K562 (cell line): ENCODE measurements at regions not wholly inside any gene's neighbourhood (a gene's known extent, or its start where the extent isn't known, plus 50 kb on each side); places are given as distances from the start of the nearest gene placed in this dataset.

Experiments
- ATAC-seq: fragments of 200-7000 bp; cut with Tn5 transposase; 3 replicates; pipeline ENCODE4 v1.9.1; 2020; ENCODE audit warnings: moderate library complexity
- BruUV-seq: library from RNA; stranded (reverse); fragments of 400-500 nt; replicated peaks from 2 replicates; lab custom pipeline; 2021; lab: Mats Ljungman, UMichigan
- CTCF ChIA-PET: fragments of 300-600 bp; formaldehyde crosslinking; extraction: SDS; loops from one replicate; lab custom pipeline; 2021; ENCODE audit warnings: low intra/inter-chr PET ratio; lab: Yijun Ruan, JAX
- POLR2A ChIA-PET: fragments of 300-600, 350-650 bp; sonication (Branson Sonifier 250); formaldehyde crosslinking; extraction: SDS; loops from one replicate; lab custom pipeline; 2021; ENCODE audit warnings: antibody characterized with exemption, inconsistent platforms; lab: Yijun Ruan, JAX
- DNase-seq, 4 experiments: peaks; one replicate each; pipeline versions ENCODE4 v3.0.0 to v3.0.0-alpha.2; 2011 to 2018; ENCODE audit warnings: low spot score in 3 of 4, mixed read lengths in 3 of 4; ENCODE audit errors: extremely low read depth in 1 of 4
- FAIRE-seq: peaks from 2 replicates; lab custom pipeline; 2011; peaks lifted over from hg19 to GRCh38; lab: Jason Lieb, UNC
- H2AFZ ChIP-seq: 2 replicates; pipeline ENCODE4 v1.6.0; 2011; ENCODE audit warnings: low read depth, low read length, control low read depth, inconsistent platforms
- H3K27ac ChIP-seq: fragments of 200-600 bp; 3 replicates; pipeline ENCODE4 v1.8.0; 2011; ENCODE audit warnings: low read depth, mild to moderate bottlenecking, control low read depth, inconsistent platforms, low read length, moderate library complexity, mixed read lengths; ENCODE audit errors: extremely low read depth
- H3K27me3 ChIP-seq, 2 experiments: fragments of 300-600 bp in 1 of 2; 2 replicates in 1 of 2; 3 replicates in 1 of 2; pipeline versions ENCODE4 v1.6.0 to v1.8.0; 2011; ENCODE audit warnings: inconsistent platforms in 2 of 2, low read length in 2 of 2, mild to moderate bottlenecking in 1 of 2, mixed read lengths in 1 of 2, moderate library complexity in 1 of 2; ENCODE audit not compliant: control insufficient read depth in 2 of 2, insufficient read depth in 2 of 2
- H3K36me3 ChIP-seq: fragments of 300-600 bp; 3 replicates; pipeline ENCODE4 v1.8.0; 2011; ENCODE audit warnings: mild to moderate bottlenecking, low read length, inconsistent platforms; ENCODE audit not compliant: control insufficient read depth, insufficient read depth
- H3K4me1 ChIP-seq, 2 experiments: fragments of 200-600 bp in 1 of 2; replicated peaks in 1 of 2; 2 replicates in 1 of 2; 3 replicates in 1 of 2; pipeline versions ENCODE4 v1.5.1 to v1.8.0; 2011; ENCODE audit warnings: inconsistent platforms in 2 of 2, low read length in 2 of 2, mild to moderate bottlenecking in 1 of 2, mixed read lengths in 1 of 2, moderate library complexity in 1 of 2; ENCODE audit not compliant: control insufficient read depth in 2 of 2, insufficient read depth in 2 of 2
- H3K4me2 ChIP-seq: 2 replicates; pipeline ENCODE4 v1.6.1; 2011; ENCODE audit warnings: low read length, control low read depth, inconsistent platforms, mixed read lengths; ENCODE audit not compliant: insufficient read depth
- H3K4me3 ChIP-seq: fragments of 200-600 bp; sonication (generic), shearing (Covaris generic); 2 replicates; pipeline ENCODE4 v1.5.1; 2016; ENCODE audit warnings: control low read depth, inconsistent platforms
- H3K79me2 ChIP-seq: fragments of 200-600 bp; 3 replicates; pipeline ENCODE4 v1.8.0; 2011; ENCODE audit warnings: low read length, inconsistent platforms; ENCODE audit not compliant: control insufficient read depth, insufficient read depth
- H3K9ac ChIP-seq, 2 experiments: 2 replicates each; pipeline versions ENCODE4 v1.6.0 to v1.6.1; 2011; ENCODE audit warnings: low read depth in 2 of 2, low read length in 2 of 2, control low read depth in 1 of 2, inconsistent platforms in 1 of 2, mild to moderate bottlenecking in 1 of 2, mixed read lengths in 1 of 2; ENCODE audit not compliant: insufficient read depth in 1 of 2
- H3K9me1 ChIP-seq: one replicate; pipeline ENCODE4 v1.6.0; 2011; ENCODE audit warnings: inconsistent platforms, mild to moderate bottlenecking, low read length, moderate library complexity; ENCODE audit not compliant: control insufficient read depth, insufficient read depth
- H3K9me3 ChIP-seq: replicated peaks from 2 replicates; pipeline ENCODE4 v1.5.1; 2011; ENCODE audit warnings: low read depth, low read length, inconsistent platforms; ENCODE audit not compliant: control insufficient read depth, insufficient read depth
- H4K20me1 ChIP-seq: replicated peaks from 2 replicates; pipeline ENCODE4 v1.6.1; 2011; ENCODE audit warnings: low read length, inconsistent platforms, mixed read lengths; ENCODE audit not compliant: control insufficient read depth, insufficient read depth
- CHD1 ChIP-seq: fragments of 200-600 bp; sonication (generic); IDR thresholded peaks from one replicate; pipeline ENCODE4 v1.6.1; 2012; ENCODE audit warnings: mild to moderate bottlenecking, moderate library complexity, low read length, inconsistent platforms
- KAT8 ChIP-seq: fragments of 450-650 bp; IDR thresholded peaks from 2 replicates; pipeline ENCODE4 v1.6.1; 2016; ENCODE audit warnings: low read depth, mild to moderate bottlenecking
- MAZ ChIP-seq, 2 experiments: fragments of 450-650 bp in 1 of 2; sonication (generic) in 1 of 2; formaldehyde crosslinking; IDR thresholded peaks in 1 of 2; conservative IDR thresholded peaks in 1 of 2; 2 replicates each; pipeline versions ENCODE4 v1.4.0 to v1.5.0; 2020; ENCODE audit warnings: mild to moderate bottlenecking in 1 of 2, missing genetic modification reagents in 1 of 2
- MBD2 ChIP-seq: sonication (generic); IDR thresholded peaks from 2 replicates; pipeline ENCODE4 v1.6.1; 2016; ENCODE audit warnings: low read depth, borderline replicate concordance
- NFIX ChIP-seq: fragments of 250-450 bp; sonication (Bioruptor Pico); IDR thresholded peaks from 2 replicates; pipeline ENCODE4 v1.4.0; 2020; ENCODE audit warnings: low read depth, mild to moderate bottlenecking, moderate library complexity
- RFX5 ChIP-seq: IDR thresholded peaks from 2 replicates; pipeline ENCODE4 v1.6.1; 2011; ENCODE audit warnings: low read depth, mild to moderate bottlenecking, improper control_type of control experiment, low read length
- XRCC3 ChIP-seq: fragments of 450-650 bp; IDR thresholded peaks from 2 replicates; pipeline ENCODE4 v1.6.1; 2017; ENCODE audit warnings: mild to moderate bottlenecking, moderate library complexity
- ZNF217 ChIP-seq: sonication (generic); formaldehyde crosslinking; IDR thresholded peaks from 2 replicates; pipeline ENCODE4 v1.8.0; 2022; ENCODE audit warnings: mild to moderate bottlenecking, missing genetic modification reagents
- ZNF232 ChIP-seq: sonication (generic); formaldehyde crosslinking; IDR thresholded peaks from 2 replicates; pipeline ENCODE4 v1.8.0; 2022; ENCODE audit warnings: mild to moderate bottlenecking, missing genetic modification reagents
- WGBS: fragments of 100-300 bp; shearing (Covaris generic); methylation state at CpG from one replicate; pipeline ENCODE4 v1.1.6; 2016; ENCODE audit warnings: low coverage, mixed read lengths; ENCODE audit not compliant: insufficient coverage; ENCODE audit errors: missing lambda C conversion rate; 5-methylcytosine and 5-hydroxymethylcytosine counted together
- in situ Hi-C: fragments of 300-500 bp; cut with MboI; formaldehyde crosslinking; loops from 4 replicates; pipeline ENCODE4 v1.15.0; 2018; ENCODE audit warnings: inconsistent platforms, mixed read lengths
- intact Hi-C: fragments of 100-400 bp; cut with micrococcal nuclease; formaldehyde crosslinking; loops from 2 replicates; pipeline ENCODE4 v1.14.2; 2022
- TF ChIP-seq, protein P1 (sequence below), 2 experiments: fragments of 450-650 bp; formaldehyde crosslinking in 1 of 2; IDR thresholded peaks; 2 replicates each; pipeline versions ENCODE4 v1.4.0 to v1.6.1; 2014 to 2020; ENCODE audit warnings: mild to moderate bottlenecking in 2 of 2, borderline replicate concordance in 1 of 2, low read depth in 1 of 2
- TF ChIP-seq, protein P2 (sequence below): sonication (generic); formaldehyde crosslinking; IDR thresholded peaks from 2 replicates; pipeline ENCODE4 v1.8.1; 2023; ENCODE audit warnings: mild to moderate bottlenecking, missing genetic modification reagents
- TF ChIP-seq, protein P3 (sequence below): sonication (generic); formaldehyde crosslinking; IDR thresholded peaks from 2 replicates; pipeline ENCODE4 v1.8.0; 2022; ENCODE audit warnings: mild to moderate bottlenecking, missing genetic modification reagents

DNA sequence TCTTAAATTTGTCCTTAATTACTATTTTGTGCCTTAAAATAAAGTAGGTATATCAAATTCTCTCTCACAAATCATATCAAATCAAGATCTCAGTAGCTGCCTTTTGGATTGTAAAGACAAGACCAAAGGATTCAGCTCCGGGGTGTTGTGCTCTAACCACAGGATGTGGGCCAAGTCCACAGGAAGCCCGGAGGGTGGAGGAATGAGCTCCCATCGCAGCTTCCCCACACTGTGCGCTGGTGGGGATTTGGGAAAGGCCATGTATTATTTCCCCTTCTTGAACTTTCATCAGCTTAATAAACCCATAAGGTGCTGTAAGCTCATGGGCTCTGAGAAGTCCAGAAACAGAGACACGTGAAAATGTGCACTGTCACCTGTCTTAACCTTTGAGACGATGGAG is 241.6 kb upstream of the TCERG1L start (continued):
- TF ChIP-seq, protein P1, sequence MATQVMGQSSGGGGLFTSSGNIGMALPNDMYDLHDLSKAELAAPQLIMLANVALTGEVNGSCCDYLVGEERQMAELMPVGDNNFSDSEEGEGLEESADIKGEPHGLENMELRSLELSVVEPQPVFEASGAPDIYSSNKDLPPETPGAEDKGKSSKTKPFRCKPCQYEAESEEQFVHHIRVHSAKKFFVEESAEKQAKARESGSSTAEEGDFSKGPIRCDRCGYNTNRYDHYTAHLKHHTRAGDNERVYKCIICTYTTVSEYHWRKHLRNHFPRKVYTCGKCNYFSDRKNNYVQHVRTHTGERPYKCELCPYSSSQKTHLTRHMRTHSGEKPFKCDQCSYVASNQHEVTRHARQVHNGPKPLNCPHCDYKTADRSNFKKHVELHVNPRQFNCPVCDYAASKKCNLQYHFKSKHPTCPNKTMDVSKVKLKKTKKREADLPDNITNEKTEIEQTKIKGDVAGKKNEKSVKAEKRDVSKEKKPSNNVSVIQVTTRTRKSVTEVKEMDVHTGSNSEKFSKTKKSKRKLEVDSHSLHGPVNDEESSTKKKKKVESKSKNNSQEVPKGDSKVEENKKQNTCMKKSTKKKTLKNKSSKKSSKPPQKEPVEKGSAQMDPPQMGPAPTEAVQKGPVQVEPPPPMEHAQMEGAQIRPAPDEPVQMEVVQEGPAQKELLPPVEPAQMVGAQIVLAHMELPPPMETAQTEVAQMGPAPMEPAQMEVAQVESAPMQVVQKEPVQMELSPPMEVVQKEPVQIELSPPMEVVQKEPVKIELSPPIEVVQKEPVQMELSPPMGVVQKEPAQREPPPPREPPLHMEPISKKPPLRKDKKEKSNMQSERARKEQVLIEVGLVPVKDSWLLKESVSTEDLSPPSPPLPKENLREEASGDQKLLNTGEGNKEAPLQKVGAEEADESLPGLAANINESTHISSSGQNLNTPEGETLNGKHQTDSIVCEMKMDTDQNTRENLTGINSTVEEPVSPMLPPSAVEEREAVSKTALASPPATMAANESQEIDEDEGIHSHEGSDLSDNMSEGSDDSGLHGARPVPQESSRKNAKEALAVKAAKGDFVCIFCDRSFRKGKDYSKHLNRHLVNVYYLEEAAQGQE (IDR thresholded peaks at IDR 0.05; ENCODE audit: borderline replicate concordance): no peak
- TF ChIP-seq, protein P1 (CRISPR knock-in tag; IDR thresholded peaks at IDR 0.05; ENCODE audit: low read depth): no peak

DNA sequence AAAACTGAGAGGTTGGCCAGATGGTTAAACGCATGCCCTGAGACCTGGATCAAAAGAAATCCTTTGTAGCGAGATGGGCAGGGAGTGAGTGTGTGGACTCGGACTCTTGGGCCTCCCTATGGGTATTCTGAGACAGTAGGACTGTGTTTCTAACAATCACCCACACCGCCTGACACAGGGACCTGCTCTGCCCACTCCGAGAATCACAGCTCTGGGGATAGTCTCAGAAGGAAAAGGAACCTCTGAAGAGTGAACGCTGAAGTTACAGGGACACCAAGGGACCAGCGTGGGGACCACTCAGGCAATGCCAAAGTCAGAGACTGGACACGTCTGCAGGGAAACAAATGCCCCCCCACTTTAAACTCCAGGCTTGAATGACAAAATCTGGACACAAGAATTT is 242.1 kb upstream of the TCERG1L start:
- peaks cover 0 to 8% of the 10 kb centered on the region in 2 experiments; a peak in 1 of 5 replicates for H3K27me3 ChIP-seq
- no TSS peak for BruUV-seq
- CTCF ChIA-PET: no interaction called here
- no peaks in the 10 kb centered on the region for H3K9me3 ChIP-seq
- POLR2A ChIA-PET: no interaction called here
- 2% methylated on average over 6 of the region's 8 CpGs for WGBS
- DNase-seq: no peak
- no peak overlapping the region for H2AFZ ChIP-seq
- no peak overlapping the region for H3K4me3 ChIP-seq
- H3K36me3 ChIP-seq: no peaks in the 10 kb centered on the region
- no peaks in the 10 kb centered on the region; the same call in 1 of the 2 replicates for H4K20me1 ChIP-seq
- H3K4me1 ChIP-seq: no peaks in the 10 kb centered on the region
- no peak overlapping the region for H3K27ac ChIP-seq
- no peaks in the 10 kb centered on the region for H3K79me2 ChIP-seq
- H3K9me1 ChIP-seq: no peaks in the 10 kb centered on the region
- H3K9ac ChIP-seq: no peak overlapping the region
- no peak for FAIRE-seq
- H3K4me2 ChIP-seq: no peak overlapping the region
- intact Hi-C loops: no loop called here
- in situ Hi-C loops: no loop called here
- no peak for ATAC-seq
- TF ChIP-seq, protein P2, sequence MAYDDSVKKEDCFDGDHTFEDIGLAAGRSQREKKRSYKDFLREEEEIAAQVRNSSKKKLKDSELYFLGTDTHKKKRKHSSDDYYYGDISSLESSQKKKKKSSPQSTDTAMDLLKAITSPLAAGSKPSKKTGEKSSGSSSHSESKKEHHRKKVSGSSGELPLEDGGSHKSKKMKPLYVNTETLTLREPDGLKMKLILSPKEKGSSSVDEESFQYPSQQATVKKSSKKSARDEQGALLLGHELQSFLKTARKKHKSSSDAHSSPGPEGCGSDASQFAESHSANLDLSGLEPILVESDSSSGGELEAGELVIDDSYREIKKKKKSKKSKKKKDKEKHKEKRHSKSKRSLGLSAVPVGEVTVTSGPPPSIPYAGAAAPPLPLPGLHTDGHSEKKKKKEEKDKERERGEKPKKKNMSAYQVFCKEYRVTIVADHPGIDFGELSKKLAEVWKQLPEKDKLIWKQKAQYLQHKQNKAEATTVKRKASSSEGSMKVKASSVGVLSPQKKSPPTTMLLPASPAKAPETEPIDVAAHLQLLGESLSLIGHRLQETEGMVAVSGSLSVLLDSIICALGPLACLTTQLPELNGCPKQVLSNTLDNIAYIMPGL (CRISPR knock-in tag): no peak
- TF ChIP-seq NFIX: no peak
- no peak for TF ChIP-seq ZNF217 (CRISPR knock-in tag)
- no peak for TF ChIP-seq KAT8
- no peak for TF ChIP-seq CHD1
- TF ChIP-seq RFX5: no peak
- TF ChIP-seq MBD2: no peak
- TF ChIP-seq MAZ (CRISPR knock-in tag; conservative IDR thresholded peaks at IDR 0.05 in 1 of 2, IDR thresholded peaks at IDR 0.05 in 1 of 2): no peak
- TF ChIP-seq, protein P3, sequence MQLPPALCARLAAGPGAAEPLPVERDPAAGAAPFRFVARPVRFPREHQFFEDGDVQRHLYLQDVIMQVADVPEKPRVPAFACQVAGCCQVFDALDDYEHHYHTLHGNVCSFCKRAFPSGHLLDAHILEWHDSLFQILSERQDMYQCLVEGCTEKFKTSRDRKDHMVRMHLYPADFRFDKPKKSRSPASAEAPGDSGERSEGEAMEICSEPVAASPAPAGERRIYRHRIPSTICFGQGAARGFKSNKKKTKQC: no peak
- TF ChIP-seq XRCC3: no peak
- no peak for TF ChIP-seq ZNF232 (CRISPR knock-in tag)
